ENCODE measurements at regions not wholly inside any gene's neighbourhood (a gene's known extent, or its start where the extent isn't known, plus 50 kb on each side); places are given as distances from the start of the nearest gene placed in this dataset.

- TF ChIP-seq CTCF (IDR thresholded peaks at IDR 0.05) (no peak), POLR2A (IDR thresholded peaks at IDR 0.05) (no peak)
These were observed 1598.4 kb upstream of the TMEM132C start for GRCh38 chr12:126668538-126668937.

Data from adrenal gland (tissue), 5 donors.